Ovary (tissue), 3 donors: ENCODE measurements at regions not wholly inside any gene's neighbourhood (a gene's known extent, or its start where the extent isn't known, plus 50 kb on each side); places are given as distances from the start of the nearest gene placed in this dataset.

Experiments
- POLR2A ChIP-seq: fragments of 450-650 bp; IDR thresholded peaks from one replicate; pipeline ENCODE4 v1.6.1; 2017; ENCODE audit warnings: antibody characterized with exemption, mild to moderate bottlenecking, moderate library complexity
- TF ChIP-seq, protein P1 (sequence below), 3 donors: fragments of 450-650 bp in 2 of 3; fragments of 200-600 bp in 1 of 3; IDR thresholded peaks; one replicate each; pipeline versions ENCODE4 v1.5.1 to v1.8.0; 2016 to 2022; ENCODE audit warnings: antibody characterized with exemption in 3 of 3, mild to moderate bottlenecking in 1 of 3
- donor health status: DM: no; HTN: no; CAD: no.

- TF ChIP-seq POLR2A: no peak
- TF ChIP-seq, protein P1, sequence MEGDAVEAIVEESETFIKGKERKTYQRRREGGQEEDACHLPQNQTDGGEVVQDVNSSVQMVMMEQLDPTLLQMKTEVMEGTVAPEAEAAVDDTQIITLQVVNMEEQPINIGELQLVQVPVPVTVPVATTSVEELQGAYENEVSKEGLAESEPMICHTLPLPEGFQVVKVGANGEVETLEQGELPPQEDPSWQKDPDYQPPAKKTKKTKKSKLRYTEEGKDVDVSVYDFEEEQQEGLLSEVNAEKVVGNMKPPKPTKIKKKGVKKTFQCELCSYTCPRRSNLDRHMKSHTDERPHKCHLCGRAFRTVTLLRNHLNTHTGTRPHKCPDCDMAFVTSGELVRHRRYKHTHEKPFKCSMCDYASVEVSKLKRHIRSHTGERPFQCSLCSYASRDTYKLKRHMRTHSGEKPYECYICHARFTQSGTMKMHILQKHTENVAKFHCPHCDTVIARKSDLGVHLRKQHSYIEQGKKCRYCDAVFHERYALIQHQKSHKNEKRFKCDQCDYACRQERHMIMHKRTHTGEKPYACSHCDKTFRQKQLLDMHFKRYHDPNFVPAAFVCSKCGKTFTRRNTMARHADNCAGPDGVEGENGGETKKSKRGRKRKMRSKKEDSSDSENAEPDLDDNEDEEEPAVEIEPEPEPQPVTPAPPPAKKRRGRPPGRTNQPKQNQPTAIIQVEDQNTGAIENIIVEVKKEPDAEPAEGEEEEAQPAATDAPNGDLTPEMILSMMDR (IDR thresholded peaks at IDR 0.05): no peak
Measured at GRCh38 chr6:86526238-86526637, 411.1 kb upstream of the HTR1E start.
